SK-N-MC (cell line): ENCODE measurements at regions not wholly inside any gene's neighbourhood (a gene's known extent, or its start where the extent isn't known, plus 50 kb on each side); places are given as distances from the start of the nearest gene placed in this dataset.

Source experiments
- DNase-seq: peaks from one replicate; pipeline ENCODE4 v3.0.0-alpha.2; 2011; ENCODE audit warnings: low read depth, low spot score
- H3K27ac ChIP-seq: fragments of 200-600 bp; sonication (generic); 2 replicates; pipeline ENCODE4 v1.5.1; 2016; ENCODE audit warnings: mixed run types
- H3K36me3 ChIP-seq: fragments of 200-600 bp; sonication (generic); 2 replicates; pipeline ENCODE4 v1.6.1; 2017; ENCODE audit warnings: antibody characterized with exemption, low read length, mixed read lengths; ENCODE audit not compliant: insufficient read depth
- H3K4me3 ChIP-seq: fragments of 200-600 bp; sonication (generic); 2 replicates; pipeline ENCODE4 v1.5.1; 2016
- H3K9ac ChIP-seq: fragments of 200-600 bp; sonication (generic); 2 replicates; pipeline ENCODE4 v1.8.0; 2017; ENCODE audit warnings: mixed run types, mixed read lengths; ENCODE audit not compliant: insufficient read length
- H3K9me3 ChIP-seq: fragments of 200-600 bp; sonication (generic); 2 replicates; pipeline ENCODE4 v1.6.1; 2017; ENCODE audit warnings: low read depth, mild to moderate bottlenecking, antibody characterized with exemption, low read length, moderate library complexity, mixed read lengths
- EZH2 ChIP-seq: fragments of 200-600 bp; sonication (generic); IDR thresholded peaks from one replicate; pipeline ENCODE4 v1.6.1; 2017; ENCODE audit warnings: antibody characterized with exemption
- FOXP2 ChIP-seq: optimal IDR thresholded peaks from 2 replicates; pipeline ENCODE3; 2011; ENCODE audit warnings: mild to moderate bottlenecking, moderate library complexity; ENCODE audit not compliant: insufficient read depth; ENCODE audit errors: extremely low read length, control extremely low read depth
- POLR2AphosphoS5 ChIP-seq: IDR thresholded peaks from 2 replicates; pipeline ENCODE4 v1.6.1; 2012; ENCODE audit warnings: mild to moderate bottlenecking, low read depth, low read length, borderline replicate concordance

DNA sequence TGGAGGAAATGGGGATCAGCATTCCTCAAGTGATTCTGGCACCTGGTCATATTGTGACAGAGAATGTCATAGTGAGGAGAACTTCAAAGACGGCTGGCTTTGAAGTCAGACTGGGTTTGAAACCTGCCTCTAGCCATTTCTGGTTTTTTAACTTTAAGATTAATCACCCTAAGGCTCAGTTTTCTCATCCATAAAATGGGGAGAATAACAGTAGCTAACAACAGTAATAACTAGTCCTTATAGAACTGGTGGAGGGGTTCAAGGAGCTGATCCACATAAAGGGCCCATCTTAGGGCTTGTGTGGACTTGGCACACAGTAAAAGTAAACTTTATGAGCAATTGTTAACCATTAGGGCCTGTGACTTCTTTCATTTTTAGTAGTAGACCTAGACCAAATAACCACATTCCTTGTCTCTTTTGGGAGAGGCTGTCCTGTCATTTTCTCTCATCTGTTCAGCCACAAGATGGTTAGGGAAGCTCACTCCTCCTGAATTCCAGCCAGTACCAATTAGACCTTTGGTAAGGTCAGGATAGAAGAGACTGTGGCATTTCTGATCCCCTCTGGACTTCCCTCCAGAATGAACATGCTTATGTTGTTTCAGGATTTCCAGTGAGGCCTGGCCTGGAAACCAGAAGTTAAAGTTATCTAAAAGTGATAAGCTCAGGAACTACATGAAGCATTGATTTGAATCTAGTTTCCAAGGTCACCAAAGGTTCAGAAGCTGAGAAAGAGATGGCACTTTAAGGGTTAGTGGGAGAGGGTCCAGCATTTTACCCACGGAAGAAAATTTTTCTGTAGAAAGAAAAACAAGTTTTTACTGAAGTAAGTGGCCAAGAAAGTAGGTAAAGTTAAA lies 159.3 kb upstream of the DPH6 start:
- Histone ChIP-seq H3K36me3 (no peaks in the 10 kb centered on the region), H3K27ac (no peak overlapping the region), H3K9me3 (no peaks in the 10 kb centered on the region), H3K9ac (no peak overlapping the region), H3K4me3 (no peak overlapping the region)
- TF ChIP-seq POLR2AphosphoS5 (no peak), FOXP2 (no peak), EZH2 (no peak)
- no peak for DNase-seq

DNA sequence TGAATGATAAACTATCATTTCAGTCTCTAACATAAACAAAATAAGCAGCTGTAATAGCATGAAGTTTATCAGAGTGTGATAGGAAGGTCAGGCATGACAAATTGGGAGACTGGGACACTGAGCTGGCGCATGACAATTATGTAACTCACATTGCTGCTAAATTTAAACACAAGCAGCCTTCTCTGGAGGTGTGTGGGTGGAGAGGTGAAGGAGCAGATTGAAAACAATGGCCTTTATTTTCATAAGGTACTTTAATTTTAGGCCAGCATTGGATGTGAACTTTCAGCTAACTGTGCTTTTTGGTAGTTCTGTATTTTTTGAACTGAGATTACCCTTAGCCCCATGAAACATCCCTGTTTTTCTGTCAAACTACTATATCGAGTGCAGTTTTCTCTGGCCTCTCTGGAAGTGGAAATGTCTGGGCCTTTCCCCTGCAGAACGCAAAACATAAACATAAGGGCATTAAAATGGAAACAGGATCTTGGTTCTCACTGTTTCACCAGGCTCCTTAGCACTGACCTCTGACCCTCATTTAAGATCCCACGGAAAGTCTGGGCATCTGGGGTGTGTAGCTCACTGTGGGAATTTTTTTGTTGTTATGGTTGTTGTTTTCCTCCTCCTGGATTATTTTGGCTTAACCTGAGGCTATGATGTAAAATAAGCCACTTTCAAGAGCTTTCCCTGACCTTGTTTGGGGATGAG lies 160.1 kb upstream of the DPH6 start:
- TF ChIP-seq EZH2 (no peak), POLR2AphosphoS5 (no peak), FOXP2 (no peak)
- no peak for DNase-seq
- Histone ChIP-seq H3K4me3 (no peak overlapping the region), H3K9ac (no peak overlapping the region), H3K9me3 (no peaks in the 10 kb centered on the region), H3K27ac (no peak overlapping the region), H3K36me3 (no peaks in the 10 kb centered on the region)

DNA sequence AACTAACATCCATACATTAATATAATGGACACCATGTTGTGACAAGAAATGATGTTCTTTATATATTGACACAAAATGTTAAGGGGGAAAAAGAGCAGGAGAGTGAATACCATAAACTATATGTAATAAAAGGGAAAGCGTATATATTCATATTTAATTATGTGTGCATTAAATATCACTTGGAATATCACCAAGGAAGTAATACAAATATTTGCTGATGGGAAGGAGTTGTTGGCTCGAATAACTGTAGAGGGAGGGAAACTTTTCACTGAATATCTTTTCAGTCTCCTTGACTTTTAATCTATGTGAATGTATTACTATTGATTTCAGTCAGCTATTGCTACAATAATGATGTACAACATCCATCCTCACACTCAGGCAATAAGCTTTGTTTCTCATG lies 167.0 kb upstream of the DPH6 start:
- Histone ChIP-seq H3K27ac (no peak overlapping the region), H3K36me3 (no peaks in the 10 kb centered on the region), H3K9ac (no peak overlapping the region), H3K9me3 (no peaks in the 10 kb centered on the region), H3K4me3 (no peak overlapping the region)
- TF ChIP-seq EZH2: no peak
- no peak for TF ChIP-seq FOXP2
- TF ChIP-seq POLR2AphosphoS5: no peak
- no peak for DNase-seq

DNA sequence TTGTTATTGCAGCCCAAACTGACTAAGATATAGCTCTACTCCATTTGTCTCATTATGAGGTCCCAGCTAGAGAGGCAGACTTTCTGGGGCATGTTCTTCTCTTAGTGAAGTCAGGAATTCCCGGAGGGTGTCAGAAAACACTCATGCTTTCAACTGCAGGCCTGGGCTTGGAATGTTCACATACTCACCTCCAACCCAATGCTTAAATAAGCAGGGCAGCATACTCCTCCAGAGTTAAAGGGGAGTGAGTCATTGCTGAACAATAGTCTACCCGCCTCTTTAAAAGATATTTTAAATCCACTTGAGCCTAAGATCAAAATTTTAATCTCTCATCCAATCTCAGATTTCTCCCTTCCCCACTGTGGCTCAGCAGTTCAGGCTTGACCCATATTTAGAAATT lies 167.8 kb upstream of the DPH6 start:
- H3K36me3 ChIP-seq: no peaks in the 10 kb centered on the region
- H3K9me3 ChIP-seq: no peaks in the 10 kb centered on the region
- H3K9ac ChIP-seq: no peak overlapping the region
- no peak for TF ChIP-seq POLR2AphosphoS5
- TF ChIP-seq FOXP2: no peak
- no peak for TF ChIP-seq EZH2
- no peak overlapping the region for H3K27ac ChIP-seq
- DNase-seq: no peak
- no peak overlapping the region for H3K4me3 ChIP-seq

DNA sequence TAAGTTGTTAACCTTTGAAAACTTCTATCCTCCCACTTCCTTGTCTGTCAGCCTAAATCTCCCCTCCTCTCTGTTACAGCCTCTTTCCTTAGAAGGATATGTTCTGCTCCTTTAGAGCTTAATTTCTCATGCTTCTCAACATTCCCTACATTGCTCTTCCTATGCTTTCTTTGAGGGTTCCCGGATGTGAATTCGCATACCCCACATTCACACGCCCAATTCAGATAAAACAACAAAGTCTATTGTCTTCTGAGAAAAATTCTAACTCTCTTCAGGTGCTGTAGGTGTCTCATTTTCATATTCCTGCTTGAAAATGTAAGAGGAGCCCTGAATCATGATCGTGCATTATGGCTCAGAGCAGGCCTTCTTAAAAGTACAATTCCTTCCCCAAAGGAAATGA lies 171.8 kb upstream of the DPH6 start:
- TF ChIP-seq POLR2AphosphoS5 (no peak), EZH2 (no peak), FOXP2 (no peak)
- H3K4me3 ChIP-seq: no peak overlapping the region
- H3K9ac ChIP-seq: no peak overlapping the region
- no peaks in the 10 kb centered on the region for H3K36me3 ChIP-seq
- H3K27ac ChIP-seq: no peak overlapping the region
- no peaks in the 10 kb centered on the region for H3K9me3 ChIP-seq
- DNase-seq: no peak

DNA sequence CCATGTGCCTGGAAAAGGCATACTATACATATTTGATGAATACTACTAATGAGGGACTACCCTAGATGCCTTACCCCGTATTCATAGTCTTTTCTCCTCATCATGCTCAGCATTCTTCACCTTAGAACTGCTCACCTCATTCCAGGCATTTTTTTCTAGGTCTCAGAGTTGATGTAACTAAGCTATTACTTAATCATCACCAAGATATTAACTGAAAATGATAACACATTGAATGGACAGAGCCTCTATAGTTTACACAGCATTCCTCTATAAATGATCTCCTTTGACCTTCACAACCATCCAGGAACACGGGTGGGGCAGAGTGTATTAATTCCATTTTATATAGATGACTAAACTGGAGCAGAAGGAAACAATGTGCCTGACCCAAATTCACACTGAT lies 174.1 kb upstream of the DPH6 start:
- H3K4me3 ChIP-seq: no peak overlapping the region
- H3K9me3 ChIP-seq: no peaks in the 10 kb centered on the region
- H3K36me3 ChIP-seq: no peaks in the 10 kb centered on the region
- no peak for DNase-seq
- no peak for TF ChIP-seq EZH2
- no peak for TF ChIP-seq POLR2AphosphoS5
- TF ChIP-seq FOXP2: no peak
- no peak overlapping the region for H3K9ac ChIP-seq
- no peak overlapping the region for H3K27ac ChIP-seq

DNA sequence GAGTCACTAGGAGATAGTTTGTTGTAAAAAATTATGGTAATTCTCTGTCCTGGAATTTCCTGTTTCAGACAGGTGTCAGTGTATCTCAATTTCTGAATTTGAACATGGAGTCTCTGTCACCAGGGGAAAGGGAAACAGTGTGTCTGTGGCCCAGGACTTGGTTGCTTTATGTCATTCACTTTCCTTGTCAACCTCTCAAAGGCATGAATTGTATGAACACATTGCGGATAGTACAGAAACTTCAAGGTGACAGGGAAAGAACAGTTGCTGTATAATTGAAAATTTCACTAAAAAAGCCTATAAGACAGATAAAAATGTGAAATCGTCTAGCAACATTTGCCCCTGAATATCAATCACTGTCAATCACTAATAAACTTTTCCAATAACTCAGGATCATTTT lies 175.0 kb upstream of the DPH6 start:
- Histone ChIP-seq H3K9ac (no peak overlapping the region), H3K27ac (no peak overlapping the region), H3K9me3 (no peaks in the 10 kb centered on the region), H3K36me3 (no peaks in the 10 kb centered on the region), H3K4me3 (no peak overlapping the region)
- no peak for DNase-seq
- TF ChIP-seq EZH2 (no peak), FOXP2 (no peak), POLR2AphosphoS5 (no peak)

DNA sequence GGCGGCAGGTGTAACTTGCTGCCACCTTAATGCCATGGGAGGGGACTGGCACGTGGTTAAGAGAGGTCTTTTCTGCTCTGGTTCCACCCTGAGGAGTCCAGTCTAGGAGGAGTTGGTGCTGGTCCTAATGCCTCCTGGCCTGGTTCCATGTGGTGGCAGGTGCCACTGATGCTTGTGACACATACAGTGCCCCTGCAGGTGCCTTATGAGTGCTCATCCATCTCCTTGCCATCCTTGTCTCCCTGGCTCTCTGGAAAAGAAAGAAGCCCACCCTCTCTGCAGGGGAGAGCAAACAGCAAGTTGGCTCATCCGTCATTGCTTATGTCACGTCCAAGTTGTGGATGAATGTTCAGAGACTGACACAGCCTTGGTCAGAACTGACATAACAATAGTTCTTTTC lies 175.8 kb upstream of the DPH6 start:
- H3K36me3 ChIP-seq: no peaks in the 10 kb centered on the region
- H3K9me3 ChIP-seq: no peaks in the 10 kb centered on the region
- DNase-seq: no peak
- H3K27ac ChIP-seq: no peak overlapping the region
- no peak overlapping the region for H3K9ac ChIP-seq
- no peak overlapping the region for H3K4me3 ChIP-seq
- TF ChIP-seq POLR2AphosphoS5 (no peak), EZH2 (no peak), FOXP2 (no peak)

DNA sequence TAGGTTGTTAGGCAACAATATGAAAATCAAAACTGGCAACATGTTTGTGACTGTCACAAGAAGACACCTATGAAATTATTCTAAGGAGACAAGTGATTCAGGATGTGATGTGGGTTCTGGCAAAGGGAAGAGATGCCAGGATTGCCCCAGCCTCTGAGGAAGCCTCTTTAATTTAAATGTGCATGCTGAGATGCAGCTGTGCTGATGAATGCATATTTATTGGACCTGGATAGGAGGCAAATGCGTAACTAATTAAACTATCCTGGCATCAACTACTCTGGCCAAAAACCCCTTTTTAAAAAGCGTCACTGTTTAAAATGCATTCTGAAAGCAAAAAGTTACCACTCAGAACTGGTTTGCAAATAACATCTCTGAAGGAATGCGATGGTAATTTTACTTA lies 176.5 kb upstream of the DPH6 start:
- DNase-seq: no peak
- no peak overlapping the region for H3K27ac ChIP-seq
- no peaks in the 10 kb centered on the region for H3K36me3 ChIP-seq
- TF ChIP-seq EZH2: no peak
- no peaks in the 10 kb centered on the region for H3K9me3 ChIP-seq
- no peak overlapping the region for H3K9ac ChIP-seq
- H3K4me3 ChIP-seq: no peak overlapping the region
